Panc1 (cell line): ENCODE measurements at regions not wholly inside any gene's neighbourhood (a gene's known extent, or its start where the extent isn't known, plus 50 kb on each side); places are given as distances from the start of the nearest gene placed in this dataset.

Experiments used
- CTCF ChIP-seq: fragments of 450-650 bp; IDR thresholded peaks from 2 replicates; pipeline ENCODE4 v1.5.1; 2017; ENCODE audit warnings: mild to moderate bottlenecking
- REST ChIP-seq, 2 experiments: IDR thresholded peaks; 2 replicates each; pipeline ENCODE4 v1.6.1; 2011 to 2012; ENCODE audit warnings: low read depth in 2 of 2, control low read depth in 1 of 2, low read length in 1 of 2, mild to moderate bottlenecking in 1 of 2, moderate library complexity in 1 of 2; ENCODE audit not compliant: insufficient read depth in 1 of 2

DNA sequence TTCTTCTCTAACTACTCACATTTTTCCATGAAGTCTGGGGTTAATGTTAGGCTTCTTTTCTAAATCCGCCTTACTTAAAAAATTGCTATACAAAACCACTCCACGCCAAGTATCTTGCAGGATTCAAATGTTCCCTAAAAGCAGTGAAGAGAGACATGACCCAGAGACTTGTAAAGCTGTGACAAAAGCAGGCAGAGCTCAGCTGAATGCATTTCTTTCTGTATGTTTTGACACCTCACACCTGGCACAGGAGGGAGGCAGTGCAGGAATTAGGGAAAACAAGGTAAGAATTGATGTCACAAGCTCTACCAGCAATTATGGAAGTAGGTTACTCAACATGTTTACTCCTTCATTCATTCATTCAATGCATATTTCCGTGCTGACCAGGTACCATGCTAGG, 295.0 kb downstream of the RPAP3 start:
- TF ChIP-seq CTCF (no peak), REST (IDR thresholded peaks at IDR 0.05; ENCODE audit: insufficient read depth in 1 of 2, low read depth in 2 of 2, low read length in 1 of 2) (no peak)
